ENCODE measurements at regions not wholly inside any gene's neighbourhood (a gene's known extent, or its start where the extent isn't known, plus 50 kb on each side); places are given as distances from the start of the nearest gene placed in this dataset.

DNA sequence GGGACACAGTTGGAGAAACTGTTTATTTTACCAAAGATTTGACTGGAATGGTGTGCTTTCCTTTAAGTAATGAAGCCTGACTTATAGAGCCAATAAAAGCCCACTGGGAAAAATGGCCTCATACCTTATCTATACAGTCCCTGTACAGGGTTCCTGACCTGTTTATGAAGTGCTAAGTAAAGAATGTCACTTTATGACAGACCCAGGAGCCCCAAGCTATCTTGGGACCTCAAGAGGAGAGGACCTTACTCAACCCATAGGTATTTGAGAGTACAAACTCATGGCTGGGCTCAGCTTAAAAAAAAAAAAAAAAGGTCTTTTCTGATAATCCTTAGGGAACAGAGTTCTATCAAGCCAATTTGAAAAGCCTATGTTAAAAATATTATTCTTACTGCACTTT lies 1389.3 kb downstream of the RAPGEF2 start:
- TF ChIP-seq POLR2A (IDR thresholded peaks at IDR 0.05; ENCODE audit: insufficient read depth in 1 of 2, low read depth in 2 of 2, low read length in 2 of 2) (no peak), EP300 (IDR thresholded peaks at IDR 0.05; ENCODE audit: low read depth in 2 of 2, low read length in 2 of 2) (no peak), EP300 (CRISPR knock-in tag; IDR thresholded peaks at IDR 0.05; ENCODE audit: borderline replicate concordance) (no peak), CBX2 (IDR thresholded peaks at IDR 0.05; ENCODE audit: low read depth, low read length) (no peak), CBX2 (CRISPR knock-in tag; IDR thresholded peaks at IDR 0.05; ENCODE audit: low read depth) (no peak), STAT5B (CRISPR knock-in tag; IDR thresholded peaks at IDR 0.05) (no peak), CHD2 (IDR thresholded peaks at IDR 0.05; ENCODE audit: low read depth, low read length) (no peak), SMARCC2 (IDR thresholded peaks at IDR 0.05) (no peak), SCMH1 (CRISPR knock-in tag; IDR thresholded peaks at IDR 0.05; ENCODE audit: borderline replicate concordance) (no peak), ZNF629 (CRISPR knock-in tag; conservative IDR thresholded peaks at IDR 0.05) (no peak), ZNF569 (CRISPR knock-in tag; IDR thresholded peaks at IDR 0.05; ENCODE audit: borderline replicate concordance) (no peak)
- TF ChIP-seq, protein P1, sequence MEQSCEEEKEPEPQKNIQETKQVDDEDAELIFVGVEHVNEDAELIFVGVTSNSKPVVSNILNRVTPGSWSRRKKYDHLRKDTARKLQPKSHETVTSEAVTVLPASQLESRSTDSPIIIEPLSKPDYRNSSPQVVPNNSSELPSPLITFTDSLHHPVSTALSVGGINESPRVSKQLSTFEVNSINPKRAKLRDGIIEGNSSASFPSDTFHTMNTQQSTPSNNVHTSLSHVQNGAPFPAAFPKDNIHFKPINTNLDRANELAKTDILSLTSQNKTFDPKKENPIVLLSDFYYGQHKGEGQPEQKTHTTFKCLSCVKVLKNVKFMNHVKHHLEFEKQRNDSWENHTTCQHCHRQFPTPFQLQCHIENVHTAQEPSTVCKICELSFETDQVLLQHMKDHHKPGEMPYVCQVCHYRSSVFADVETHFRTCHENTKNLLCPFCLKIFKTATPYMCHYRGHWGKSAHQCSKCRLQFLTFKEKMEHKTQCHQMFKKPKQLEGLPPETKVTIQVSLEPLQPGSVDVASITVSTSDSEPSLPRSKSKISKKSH (CRISPR knock-in tag; IDR thresholded peaks at IDR 0.05; ENCODE audit: borderline replicate concordance), result no peak
- TF ChIP-seq, protein P2, sequence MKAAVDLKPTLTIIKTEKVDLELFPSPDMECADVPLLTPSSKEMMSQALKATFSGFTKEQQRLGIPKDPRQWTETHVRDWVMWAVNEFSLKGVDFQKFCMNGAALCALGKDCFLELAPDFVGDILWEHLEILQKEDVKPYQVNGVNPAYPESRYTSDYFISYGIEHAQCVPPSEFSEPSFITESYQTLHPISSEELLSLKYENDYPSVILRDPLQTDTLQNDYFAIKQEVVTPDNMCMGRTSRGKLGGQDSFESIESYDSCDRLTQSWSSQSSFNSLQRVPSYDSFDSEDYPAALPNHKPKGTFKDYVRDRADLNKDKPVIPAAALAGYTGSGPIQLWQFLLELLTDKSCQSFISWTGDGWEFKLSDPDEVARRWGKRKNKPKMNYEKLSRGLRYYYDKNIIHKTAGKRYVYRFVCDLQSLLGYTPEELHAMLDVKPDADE (CRISPR knock-in tag; IDR thresholded peaks at IDR 0.05), result no peak
- TF ChIP-seq, protein P3, sequence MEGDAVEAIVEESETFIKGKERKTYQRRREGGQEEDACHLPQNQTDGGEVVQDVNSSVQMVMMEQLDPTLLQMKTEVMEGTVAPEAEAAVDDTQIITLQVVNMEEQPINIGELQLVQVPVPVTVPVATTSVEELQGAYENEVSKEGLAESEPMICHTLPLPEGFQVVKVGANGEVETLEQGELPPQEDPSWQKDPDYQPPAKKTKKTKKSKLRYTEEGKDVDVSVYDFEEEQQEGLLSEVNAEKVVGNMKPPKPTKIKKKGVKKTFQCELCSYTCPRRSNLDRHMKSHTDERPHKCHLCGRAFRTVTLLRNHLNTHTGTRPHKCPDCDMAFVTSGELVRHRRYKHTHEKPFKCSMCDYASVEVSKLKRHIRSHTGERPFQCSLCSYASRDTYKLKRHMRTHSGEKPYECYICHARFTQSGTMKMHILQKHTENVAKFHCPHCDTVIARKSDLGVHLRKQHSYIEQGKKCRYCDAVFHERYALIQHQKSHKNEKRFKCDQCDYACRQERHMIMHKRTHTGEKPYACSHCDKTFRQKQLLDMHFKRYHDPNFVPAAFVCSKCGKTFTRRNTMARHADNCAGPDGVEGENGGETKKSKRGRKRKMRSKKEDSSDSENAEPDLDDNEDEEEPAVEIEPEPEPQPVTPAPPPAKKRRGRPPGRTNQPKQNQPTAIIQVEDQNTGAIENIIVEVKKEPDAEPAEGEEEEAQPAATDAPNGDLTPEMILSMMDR (CRISPR knock-in tag; IDR thresholded peaks at IDR 0.05), result no peak
- TF ChIP-seq, protein P4, sequence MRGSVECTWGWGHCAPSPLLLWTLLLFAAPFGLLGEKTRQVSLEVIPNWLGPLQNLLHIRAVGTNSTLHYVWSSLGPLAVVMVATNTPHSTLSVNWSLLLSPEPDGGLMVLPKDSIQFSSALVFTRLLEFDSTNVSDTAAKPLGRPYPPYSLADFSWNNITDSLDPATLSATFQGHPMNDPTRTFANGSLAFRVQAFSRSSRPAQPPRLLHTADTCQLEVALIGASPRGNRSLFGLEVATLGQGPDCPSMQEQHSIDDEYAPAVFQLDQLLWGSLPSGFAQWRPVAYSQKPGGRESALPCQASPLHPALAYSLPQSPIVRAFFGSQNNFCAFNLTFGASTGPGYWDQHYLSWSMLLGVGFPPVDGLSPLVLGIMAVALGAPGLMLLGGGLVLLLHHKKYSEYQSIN (CRISPR knock-in tag; IDR thresholded peaks at IDR 0.05; ENCODE audit: borderline replicate concordance), result no peak
